ENCODE measurements at regions not wholly inside any gene's neighbourhood (a gene's known extent, or its start where the extent isn't known, plus 50 kb on each side); places are given as distances from the start of the nearest gene placed in this dataset.

GRCh38 chr2:8246137-8246536 is 435.7 kb upstream of the ID2 start:
- no peak for TF ChIP-seq CTCF (tag by site-specific recombination; IDR thresholded peaks at IDR 0.05)
- TF ChIP-seq BCL6B (tag by site-specific recombination; IDR thresholded peaks at IDR 0.05), result no peak
- no peak for TF ChIP-seq PATZ1 (tag by site-specific recombination; IDR thresholded peaks at IDR 0.05)
- TF ChIP-seq HOXD13 (CRISPR knock-in tag; IDR thresholded peaks at IDR 0.05; ENCODE audit: borderline replicate concordance), result no peak
- no peak for TF ChIP-seq ZNF248 (tag by site-specific recombination; IDR thresholded peaks at IDR 0.05)
- TF ChIP-seq ZNF169 (tag by site-specific recombination; IDR thresholded peaks at IDR 0.05), result no peak
- TF ChIP-seq ZNF350 (tag by site-specific recombination; IDR thresholded peaks at IDR 0.05), result no peak
